ENCODE measurements at regions not wholly inside any gene's neighbourhood (a gene's known extent, or its start where the extent isn't known, plus 50 kb on each side); places are given as distances from the start of the nearest gene placed in this dataset.

DNA sequence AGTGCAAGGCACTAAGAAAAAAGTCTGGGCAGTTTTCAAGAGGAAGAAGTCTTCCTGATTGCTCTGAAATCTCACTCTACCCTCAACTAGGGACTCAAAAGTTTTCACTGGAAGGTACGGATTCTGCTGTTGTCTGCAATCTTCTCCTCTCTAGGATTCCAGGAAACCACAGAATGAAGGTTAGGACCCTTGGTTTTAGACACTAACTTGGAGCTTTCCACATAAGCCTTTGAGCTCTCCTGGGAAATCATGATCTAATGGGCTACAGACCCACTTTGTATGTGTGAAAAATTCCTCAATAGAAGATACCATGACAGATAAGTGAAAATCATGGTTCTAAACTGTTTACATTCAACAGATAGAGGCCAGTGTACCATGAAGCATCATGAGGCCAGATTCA lies 265.1 kb downstream of the PSAT1 start:
- CTCF ChIA-PET: interaction anchor here (1.1 kb wide), 1 partner anchor 9 kb away, joined by 3 read pairs; no protein-coding TSS in a partner anchor
- POLR2A ChIA-PET: no interaction called here
- Histone ChIP-seq H3K27me3 (ENCODE audit: control insufficient read depth, insufficient read depth, low read length) (no peaks in the 10 kb centered on the region), H3K36me3 (ENCODE audit: control insufficient read depth, insufficient read depth, low read length) (no peaks in the 10 kb centered on the region), H3K4me3 (ENCODE audit: low read depth, low read length) (no peak overlapping the region)
- TF ChIP-seq CTCF (IDR thresholded peaks at IDR 0.05; ENCODE audit: insufficient read depth, low read depth, low read length): no peak
- DNase-seq (ENCODE audit: low read depth): no peak

- no peaks in the 10 kb centered on the region for H3K27me3 ChIP-seq (ENCODE audit: control insufficient read depth, insufficient read depth, low read length)
- H3K4me3 ChIP-seq (ENCODE audit: low read depth, low read length): no peak overlapping the region
- ChIA-PET CTCF (interaction anchor here (0.8 kb wide), 1 partner anchor 9 kb away, joined by 3 read pairs; no protein-coding TSS in a partner anchor), POLR2A (no interaction called here)
- no peak for DNase-seq (ENCODE audit: low read depth)
- H3K36me3 ChIP-seq (ENCODE audit: control insufficient read depth, insufficient read depth, low read length): no peaks in the 10 kb centered on the region
- TF ChIP-seq CTCF (IDR thresholded peaks at IDR 0.05; ENCODE audit: insufficient read depth, low read depth, low read length): no peak
Observed at GRCh38 chr9:78563269-78563668, 266.3 kb downstream of the PSAT1 start.

DNA sequence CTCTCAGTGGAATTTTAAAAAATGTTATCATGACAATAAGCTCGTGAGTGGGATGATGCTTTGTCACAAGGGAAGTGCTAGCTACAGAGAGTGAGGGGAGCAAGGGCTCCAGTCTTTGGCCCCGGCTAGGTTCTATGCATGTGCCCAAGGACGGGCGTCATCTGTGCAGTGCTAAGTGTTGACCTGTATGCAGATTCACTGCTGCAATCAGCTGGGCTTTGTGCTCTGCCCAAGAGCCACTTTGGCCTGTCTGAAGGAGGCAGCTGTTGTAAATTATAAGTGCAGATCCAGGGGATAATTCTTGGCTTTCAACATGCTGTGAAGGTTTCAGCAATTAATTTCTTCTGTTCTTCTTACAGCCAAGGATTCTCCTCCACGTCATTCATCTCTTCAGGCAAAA lies 268.6 kb downstream of the PSAT1 start:
- TF ChIP-seq CTCF (IDR thresholded peaks at IDR 0.05; ENCODE audit: insufficient read depth, low read depth, low read length): no peak
- no peak for DNase-seq (ENCODE audit: low read depth)
- ChIA-PET CTCF (interaction anchor here (0.6 kb wide), 1 partner anchor 13 kb away, joined by 3 read pairs; no protein-coding TSS in a partner anchor), POLR2A (no interaction called here)
- H3K4me3 ChIP-seq (ENCODE audit: low read depth, low read length): no peak overlapping the region
- H3K36me3 ChIP-seq (ENCODE audit: control insufficient read depth, insufficient read depth, low read length): no peaks in the 10 kb centered on the region
- no peaks in the 10 kb centered on the region for H3K27me3 ChIP-seq (ENCODE audit: control insufficient read depth, insufficient read depth, low read length)

- POLR2A ChIA-PET: no interaction called here
- no peaks in the 10 kb centered on the region for H3K36me3 ChIP-seq (ENCODE audit: control insufficient read depth, insufficient read depth, low read length)
- no peak for DNase-seq (ENCODE audit: low read depth)
- H3K27me3 ChIP-seq (ENCODE audit: control insufficient read depth, insufficient read depth, low read length): no peaks in the 10 kb centered on the region
- no peak for TF ChIP-seq CTCF (IDR thresholded peaks at IDR 0.05; ENCODE audit: insufficient read depth, low read depth, low read length)
- no peak overlapping the region for H3K4me3 ChIP-seq (ENCODE audit: low read depth, low read length)
- CTCF ChIA-PET: interaction anchor here (1.0 to 1.7 kb wide), 2 partner anchors 26 to 127 kb away, joined by 3 read pairs; no protein-coding TSS in a partner anchor
Observed at GRCh38 chr9:78566521-78566920, 269.6 kb downstream of the PSAT1 start.

DNA sequence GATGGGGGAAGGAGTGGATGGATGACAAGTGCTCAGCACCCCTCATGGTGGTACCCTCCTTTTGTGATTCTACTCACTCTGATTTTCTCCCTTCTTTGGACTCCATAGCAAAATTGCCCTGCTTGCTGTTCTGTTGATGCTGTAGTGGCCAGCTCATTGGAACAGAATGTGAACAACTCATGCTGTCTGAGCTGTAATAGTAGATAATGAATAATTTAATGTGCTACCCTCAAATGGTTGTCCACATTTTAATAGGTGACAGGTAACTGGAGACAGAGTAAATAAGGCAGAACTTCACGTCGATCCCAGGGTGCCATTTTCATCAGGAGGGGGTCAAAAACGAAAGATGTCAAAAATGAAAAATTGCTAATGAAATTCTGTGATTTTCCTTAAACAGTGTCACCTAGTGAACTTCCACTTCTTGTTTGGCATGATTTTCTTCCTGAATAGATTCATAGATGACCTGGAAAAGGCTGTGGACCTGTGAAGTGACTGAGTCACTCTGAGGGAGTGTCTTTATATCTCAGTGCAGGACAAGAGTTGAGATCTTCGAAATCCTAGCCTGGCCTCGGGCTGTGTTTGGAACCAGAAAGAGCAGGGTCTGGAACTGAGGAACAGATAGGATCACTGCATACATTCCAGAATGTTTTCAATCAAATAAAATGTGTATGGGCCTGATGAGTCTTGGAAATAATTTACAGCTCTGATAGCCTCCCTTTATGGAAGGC lies 270.2 kb downstream of the PSAT1 start:
- ChIA-PET POLR2A (no interaction called here), CTCF (interaction anchor here (1.0 to 1.7 kb wide), 2 partner anchors 26 to 128 kb away, joined by 3 read pairs; no protein-coding TSS in a partner anchor)
- no peak for TF ChIP-seq CTCF (IDR thresholded peaks at IDR 0.05; ENCODE audit: insufficient read depth, low read depth, low read length)
- Histone ChIP-seq H3K27me3 (ENCODE audit: control insufficient read depth, insufficient read depth, low read length) (no peaks in the 10 kb centered on the region), H3K4me3 (ENCODE audit: low read depth, low read length) (no peak overlapping the region), H3K36me3 (ENCODE audit: control insufficient read depth, insufficient read depth, low read length) (no peaks in the 10 kb centered on the region)
- DNase-seq (ENCODE audit: low read depth): no peak

All from BJ (cell line).